22Rv1 (cell line): ENCODE measurements at regions not wholly inside any gene's neighbourhood (a gene's known extent, or its start where the extent isn't known, plus 50 kb on each side); places are given as distances from the start of the nearest gene placed in this dataset.

Source experiments
- H3K27ac ChIP-seq: fragments of 450-650 bp; 2 replicates; pipeline ENCODE4 v1.5.1; 2017
- ZFX ChIP-seq: fragments of 450-650 bp; IDR thresholded peaks from 2 replicates; pipeline ENCODE4 v1.6.1; 2017; ENCODE audit warnings: antibody characterized with exemption, borderline replicate concordance
- TF ChIP-seq, protein P1 (sequence below): fragments of 450-650 bp; IDR thresholded peaks from 2 replicates; pipeline ENCODE4 v1.5.1; 2017; ENCODE audit warnings: mild to moderate bottlenecking

DNA sequence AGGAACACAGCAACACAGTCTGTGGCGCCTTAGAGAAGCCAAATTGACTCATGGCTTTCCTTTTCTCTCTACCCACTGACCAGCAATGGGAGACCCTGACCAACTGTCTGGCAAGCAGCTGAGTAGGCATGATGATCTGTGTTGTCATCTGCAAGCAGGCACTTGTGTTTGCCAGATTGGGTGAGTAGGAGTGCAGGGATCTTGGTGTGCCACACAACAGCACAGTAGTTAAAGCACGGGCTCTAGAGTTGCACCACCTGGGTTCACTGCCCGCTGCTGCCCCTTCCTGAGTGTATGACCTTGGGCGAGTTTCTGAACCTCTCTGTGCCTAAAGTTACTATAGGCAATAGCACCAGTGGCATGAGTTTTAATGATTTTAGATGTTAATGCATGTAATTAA lies 95.7 kb upstream of the CD53 start:
- no peak overlapping the region for H3K27ac ChIP-seq
- TF ChIP-seq, protein P1, sequence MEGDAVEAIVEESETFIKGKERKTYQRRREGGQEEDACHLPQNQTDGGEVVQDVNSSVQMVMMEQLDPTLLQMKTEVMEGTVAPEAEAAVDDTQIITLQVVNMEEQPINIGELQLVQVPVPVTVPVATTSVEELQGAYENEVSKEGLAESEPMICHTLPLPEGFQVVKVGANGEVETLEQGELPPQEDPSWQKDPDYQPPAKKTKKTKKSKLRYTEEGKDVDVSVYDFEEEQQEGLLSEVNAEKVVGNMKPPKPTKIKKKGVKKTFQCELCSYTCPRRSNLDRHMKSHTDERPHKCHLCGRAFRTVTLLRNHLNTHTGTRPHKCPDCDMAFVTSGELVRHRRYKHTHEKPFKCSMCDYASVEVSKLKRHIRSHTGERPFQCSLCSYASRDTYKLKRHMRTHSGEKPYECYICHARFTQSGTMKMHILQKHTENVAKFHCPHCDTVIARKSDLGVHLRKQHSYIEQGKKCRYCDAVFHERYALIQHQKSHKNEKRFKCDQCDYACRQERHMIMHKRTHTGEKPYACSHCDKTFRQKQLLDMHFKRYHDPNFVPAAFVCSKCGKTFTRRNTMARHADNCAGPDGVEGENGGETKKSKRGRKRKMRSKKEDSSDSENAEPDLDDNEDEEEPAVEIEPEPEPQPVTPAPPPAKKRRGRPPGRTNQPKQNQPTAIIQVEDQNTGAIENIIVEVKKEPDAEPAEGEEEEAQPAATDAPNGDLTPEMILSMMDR: no peak
- no peak for TF ChIP-seq ZFX

DNA sequence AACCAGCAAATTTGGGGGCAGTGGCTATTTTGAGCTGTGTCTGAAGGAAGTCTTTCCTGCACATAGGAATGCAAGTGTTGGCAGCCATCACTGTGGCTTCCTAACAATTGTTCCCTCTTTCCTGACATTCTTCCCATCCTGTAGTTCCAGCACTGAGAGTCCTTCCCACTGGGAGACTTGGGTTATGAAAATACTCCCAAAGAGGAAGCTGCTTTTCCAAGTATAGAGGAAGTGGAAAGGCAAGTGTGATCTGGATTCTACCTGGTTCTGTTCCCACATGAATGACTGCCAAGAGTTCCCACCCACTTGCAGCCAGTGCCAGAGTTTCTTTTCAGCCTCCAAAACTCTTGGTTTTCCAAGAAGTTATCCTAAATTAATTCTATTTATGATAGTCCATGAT lies 98.5 kb upstream of the CD53 start:
- H3K27ac ChIP-seq: no peak overlapping the region
- TF ChIP-seq, protein P1: no peak
- TF ChIP-seq ZFX: no peak

DNA sequence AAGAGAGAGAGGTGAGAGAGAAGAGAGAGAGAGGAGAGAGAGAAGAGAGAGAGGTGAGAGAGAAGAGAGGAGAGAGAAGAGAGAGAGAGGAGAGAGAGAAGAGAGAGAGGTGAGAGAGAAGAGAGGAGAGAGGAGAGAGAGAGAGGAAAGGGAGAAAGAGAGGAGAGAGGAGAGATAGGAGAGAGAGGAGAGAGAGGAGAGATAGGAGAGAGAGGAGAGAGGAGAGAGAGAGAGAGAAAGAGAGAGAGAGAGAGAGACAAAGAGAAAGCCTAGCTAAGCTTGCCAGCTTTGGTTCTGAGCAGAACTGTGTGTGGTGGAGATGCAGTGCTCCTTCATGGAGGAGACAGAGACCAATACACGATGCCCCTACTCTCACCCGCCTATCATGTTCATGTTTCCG lies 99.1 kb upstream of the KCNA3 start:
- no peak for TF ChIP-seq ZFX
- TF ChIP-seq, protein P1: no peak

DNA sequence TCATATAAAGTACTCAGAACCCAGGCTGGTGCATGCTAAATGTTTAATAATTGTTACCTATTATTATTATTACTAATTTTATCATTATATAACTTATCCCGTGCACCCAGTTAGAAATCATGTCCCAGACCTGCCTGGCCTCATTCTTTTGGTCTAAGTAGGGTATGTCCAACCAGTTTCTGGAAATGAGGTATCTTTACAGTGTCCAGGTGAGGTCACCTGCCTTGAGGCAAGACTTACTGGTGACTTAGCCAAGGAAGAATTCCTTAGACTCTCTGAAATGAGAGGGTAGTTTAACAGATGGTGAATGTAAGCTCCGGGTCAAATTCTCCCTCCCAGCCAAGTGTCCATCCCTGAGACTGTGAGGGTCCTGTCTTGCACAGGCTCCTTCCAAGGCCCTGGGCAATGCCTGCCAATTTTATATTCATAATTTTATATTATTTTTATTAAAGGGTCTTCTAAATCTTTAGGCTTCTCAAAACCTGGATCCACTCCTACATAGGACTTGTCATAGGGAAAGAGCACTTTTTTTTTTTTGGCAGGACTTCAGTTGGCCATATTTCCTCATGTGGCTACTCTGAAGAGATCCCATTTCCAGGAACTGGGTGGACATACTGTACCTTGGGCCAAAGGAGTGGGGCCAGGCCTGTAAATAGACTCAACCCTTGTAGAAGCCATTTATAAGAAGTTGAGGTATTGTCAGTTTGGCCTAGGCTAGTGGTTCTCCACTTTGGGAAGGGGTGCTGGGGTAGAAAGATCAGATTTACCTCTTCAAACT lies 96.7 kb upstream of the KCNA3 start:
- no peak overlapping the region for H3K27ac ChIP-seq
- TF ChIP-seq, protein P1: no peak
- no peak for TF ChIP-seq ZFX

More for the DNA sequence above, 99.1 kb upstream of the KCNA3 start:
- H3K27ac ChIP-seq: no peak overlapping the region

DNA sequence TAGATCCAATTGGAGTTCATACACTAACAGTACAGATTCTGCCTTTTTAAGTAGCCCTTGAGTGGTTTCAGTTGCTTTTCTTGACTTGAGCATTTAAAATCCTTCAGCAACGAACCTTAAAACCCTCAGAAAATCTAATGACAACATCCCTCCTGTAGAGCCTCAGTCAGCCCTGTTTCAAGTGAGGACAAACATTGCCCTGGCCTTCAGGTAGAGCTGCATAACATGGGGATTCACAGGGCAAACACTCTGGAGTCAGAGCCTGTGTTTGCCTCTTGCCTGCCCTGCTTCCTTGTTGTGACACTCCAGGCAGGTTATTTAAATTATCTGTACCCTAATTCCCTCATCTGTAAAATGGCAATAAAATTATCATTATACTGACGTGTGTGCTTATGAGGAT lies 96.1 kb upstream of the KCNA3 start:
- no peak overlapping the region for H3K27ac ChIP-seq
- TF ChIP-seq, protein P1: no peak
- TF ChIP-seq ZFX: no peak

DNA sequence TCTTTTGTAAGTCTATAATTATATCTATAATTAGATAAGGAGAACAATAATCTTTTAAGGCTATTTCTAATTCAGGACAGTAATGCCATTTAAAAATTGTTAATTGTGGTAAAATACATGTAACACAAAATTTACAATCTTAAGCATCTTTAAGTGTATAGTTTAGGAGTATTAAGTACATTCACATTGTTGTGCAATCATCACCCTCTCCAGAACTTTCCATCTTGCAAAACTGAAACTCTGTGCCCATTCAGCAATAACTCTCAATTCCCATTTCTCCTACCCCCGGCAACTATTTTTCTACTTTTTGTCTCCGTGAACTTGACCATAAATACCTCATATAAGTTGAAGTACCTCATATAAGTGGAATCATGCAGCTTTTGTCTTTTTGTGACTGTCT lies 93.9 kb upstream of the KCNA3 start:
- no peak overlapping the region for H3K27ac ChIP-seq
- TF ChIP-seq ZFX: no peak
- TF ChIP-seq, protein P1: no peak

DNA sequence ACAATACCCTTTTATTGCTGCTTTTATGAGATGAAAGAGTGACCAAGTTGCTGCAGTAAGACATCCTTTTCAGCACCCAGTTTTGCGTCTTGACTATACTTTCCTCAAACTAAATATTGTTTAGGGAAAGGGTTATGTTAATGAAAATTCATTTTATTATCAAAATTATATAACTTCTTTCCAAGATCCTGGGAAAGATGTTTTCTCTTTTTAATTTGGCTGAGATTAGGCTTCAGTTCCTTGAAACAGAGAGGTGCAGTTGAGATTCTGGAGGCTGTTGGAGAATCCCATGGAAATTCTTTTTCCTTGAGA lies 91.6 kb upstream of the KCNA3 start:
- H3K27ac ChIP-seq: no peak overlapping the region
- no peak for TF ChIP-seq ZFX
- TF ChIP-seq, protein P1: peak; percentile 66
